ENCODE measurements at regions not wholly inside any gene's neighbourhood (a gene's known extent, or its start where the extent isn't known, plus 50 kb on each side); places are given as distances from the start of the nearest gene placed in this dataset.

- Histone ChIP-seq H3K27ac (ENCODE audit: low read depth, low read length) (no peak overlapping the region), H3K79me2 (ENCODE audit: insufficient read depth, low read length) (no peaks in the 10 kb centered on the region), H3K9me2 (ENCODE audit: insufficient read depth) (no peaks in the 10 kb centered on the region), H3K36me3 (ENCODE audit: control insufficient read depth in 1 of 2, insufficient read depth in 2 of 2, low read length in 2 of 2) (no peaks in the 10 kb centered on the region), H3K4me2 (ENCODE audit: low read length) (no peak overlapping the region), H3K4me3 (replicated peaks in 1 of 2; ENCODE audit: low read depth in 1 of 2, low read length in 2 of 2) (no peak overlapping the region), H3K27me3 (ENCODE audit: insufficient read depth, low read length) (no peaks in the 10 kb centered on the region), H3K9ac (ENCODE audit: low read length) (no peak overlapping the region), H3K4me1 (ENCODE audit: control insufficient read depth in 1 of 2, insufficient read depth in 2 of 2, low read length in 2 of 2) (no peaks in the 10 kb centered on the region), H3K9me3 (ENCODE audit: control insufficient read depth in 1 of 2, insufficient read depth in 1 of 2, low read depth in 1 of 2, low read length in 2 of 2) (peaks cover 30 to 32% of the 10 kb centered on the region in 2 experiments; a peak in 2 of 4 replicates), H4K20me1 (ENCODE audit: insufficient read depth) (no peaks in the 10 kb centered on the region), H2AFZ (ENCODE audit: low read depth, low read length, poor library complexity, severe bottlenecking) (no peak overlapping the region)
- no peak for ATAC-seq
- TF ChIP-seq CBX3 (IDR thresholded peaks at IDR 0.05; ENCODE audit: low read depth) = no peak
- no peak for TF ChIP-seq FOSL1 (IDR thresholded peaks at IDR 0.05; ENCODE audit: low read depth)
- no peak for TF ChIP-seq ATF3 (IDR thresholded peaks at IDR 0.05)
- no peak for TF ChIP-seq JUND (IDR thresholded peaks at IDR 0.05)
- TF ChIP-seq ELF1 (IDR thresholded peaks at IDR 0.05; ENCODE audit: borderline replicate concordance, low read depth) = no peak
- no peak for TF ChIP-seq MAX (IDR thresholded peaks at IDR 0.05)
- no peak for TF ChIP-seq CTCF (IDR thresholded peaks at IDR 0.05 in 2 of 3, conservative IDR thresholded peaks at IDR 0.05 in 1 of 3; ENCODE audit: borderline replicate concordance in 1 of 3, insufficient read depth in 1 of 3, low read depth in 2 of 3, low read length in 2 of 3)
- no peak for TF ChIP-seq YY1 (IDR thresholded peaks at IDR 0.05; ENCODE audit: extremely low read depth, insufficient replicate concordance, low read depth, low read length)
- no peak for TF ChIP-seq CEBPB (IDR thresholded peaks at IDR 0.05; ENCODE audit: low read depth)
- TF ChIP-seq SP1 (IDR thresholded peaks at IDR 0.05; ENCODE audit: low read depth) = no peak
- no peak for TF ChIP-seq ZNF274 (IDR thresholded peaks at IDR 0.05; ENCODE audit: low read depth, low read length)
- TF ChIP-seq EZH2 (IDR thresholded peaks at IDR 0.05) = no peak
- no peak for TF ChIP-seq REST (IDR thresholded peaks at IDR 0.05; ENCODE audit: low read depth)
- no peak for TF ChIP-seq EZH2phosphoT487 (IDR thresholded peaks at IDR 0.05; ENCODE audit: borderline replicate concordance)
- TF ChIP-seq POLR2AphosphoS5 (IDR thresholded peaks at IDR 0.05; ENCODE audit: low read depth, low read length) = no peak
- no peak for TF ChIP-seq TCF7L2 (IDR thresholded peaks at IDR 0.05; ENCODE audit: borderline replicate concordance, extremely low read depth, insufficient read depth, insufficient read length)
- TF ChIP-seq POLR2A (IDR thresholded peaks at IDR 0.05; ENCODE audit: borderline replicate concordance, extremely low read depth, insufficient read depth, insufficient read length) = no peak
- no peak for TF ChIP-seq RAD21 (IDR thresholded peaks at IDR 0.05; ENCODE audit: low read depth)
- TF ChIP-seq SRF (IDR thresholded peaks at IDR 0.05; ENCODE audit: low read depth) = no peak
- no peak for TF ChIP-seq EGR1 (IDR thresholded peaks at IDR 0.05; ENCODE audit: low read depth)
- no peak for DNase-seq (ENCODE audit: low read depth, low spot score)
- CTCF ChIA-PET = no interaction called here
- RAD21 ChIA-PET (ENCODE audit: low non-redundant PET in 1 of 2, low total read pairs in 2 of 2, uncharacterized antibody in 2 of 2, unreplicated experiment in 2 of 2) = no interaction called here
- BruUV-seq (replicated peaks) = no TSS peak
- POLR2A ChIA-PET = no interaction called here
- intact Hi-C loops (cut with micrococcal nuclease) = no loop called here
These were observed 1001.9 kb upstream of the SORCS1 start for GRCh38 chr10:108166401-108166800.

Measured in HCT116 (cell line).